Inflammatory macrophage treated with lipopolysaccharide for 4 hours (primary cell): ENCODE measurements at regions not wholly inside any gene's neighbourhood (a gene's known extent, or its start where the extent isn't known, plus 50 kb on each side); places are given as distances from the start of the nearest gene placed in this dataset.
"Not testable (repeated sequence)": the region's sequence is repeated elsewhere in the genome, so short reads cannot be mapped to it uniquely, and the experiment has no call there.

Experiments used
- DNase-seq: peaks from one replicate; pipeline ENCODE4 v3.0.0-alpha.2; 2020

- DNase-seq: no peak
Measured at GRCh38 chr13:55602784-55603183, 1537.9 kb upstream of the PRR20A start.

- DNase-seq: no peak
Measured at GRCh38 chr13:55606045-55606665, 1534.6 kb upstream of the PRR20A start.

- no peak for DNase-seq
Measured at GRCh38 chr13:55613429-55614187, 1527.1 kb upstream of the PRR20A start.

- no peak for DNase-seq
Measured at GRCh38 chr13:55615081-55615480, 1525.6 kb upstream of the PRR20A start.

- no peak for DNase-seq
Measured at GRCh38 chr13:55617241-55617640, 1523.5 kb upstream of the PRR20A start.

GRCh38 chr13:55627221-55627620 is 1513.5 kb upstream of the PRR20A start:
- no peak for DNase-seq

- DNase-seq: no peak
Measured at GRCh38 chr13:55632402-55632801, 1508.3 kb upstream of the PRR20A start.

GRCh38 chr13:55649485-55649884 is 1491.2 kb upstream of the PRR20A start:
- no peak for DNase-seq

GRCh38 chr13:55652657-55653056 is 1488.1 kb upstream of the PRR20A start:
- DNase-seq: no peak

GRCh38 chr13:55653497-55653896 is 1487.2 kb upstream of the PRR20A start:
- no peak for DNase-seq

GRCh38 chr13:55654243-55654642 is 1486.5 kb upstream of the PRR20A start:
- DNase-seq: no peak

GRCh38 chr13:55660264-55660663 is 1480.5 kb upstream of the PRR20A start:
- DNase-seq: not testable (repeated sequence)

- DNase-seq: no peak
Measured at GRCh38 chr13:55660851-55661250, 1479.9 kb upstream of the PRR20A start.

- no peak for DNase-seq
Measured at GRCh38 chr13:55661505-55661904, 1479.2 kb upstream of the PRR20A start.

- DNase-seq: no peak
Measured at GRCh38 chr13:55664178-55664577, 1476.5 kb upstream of the PRR20A start.

- DNase-seq: no peak
Measured at GRCh38 chr13:55669051-55669450, 1471.7 kb upstream of the PRR20A start.

GRCh38 chr13:55673910-55674309 is 1466.8 kb upstream of the PRR20A start:
- no peak for DNase-seq

GRCh38 chr13:55682776-55683175 is 1457.9 kb upstream of the PRR20A start:
- no peak for DNase-seq

GRCh38 chr13:55705526-55705925 is 1435.2 kb upstream of the PRR20A start:
- no peak for DNase-seq

GRCh38 chr13:55705971-55706370 is 1434.7 kb upstream of the PRR20A start:
- no peak for DNase-seq

- no peak for DNase-seq
Measured at GRCh38 chr13:55714120-55714519, 1426.6 kb upstream of the PRR20A start.

GRCh38 chr13:55727683-55728082 is 1413.0 kb upstream of the PRR20A start:
- DNase-seq: no peak

- DNase-seq: no peak
Measured at GRCh38 chr13:55728247-55728646, 1412.5 kb upstream of the PRR20A start.

GRCh38 chr13:55745828-55746227 is 1394.9 kb upstream of the PRR20A start:
- no peak for DNase-seq

- no peak for DNase-seq
Measured at GRCh38 chr13:55761986-55762385, 1378.7 kb upstream of the PRR20A start.
